GM12801 (cell line): ENCODE measurements at regions not wholly inside any gene's neighbourhood (a gene's known extent, or its start where the extent isn't known, plus 50 kb on each side); places are given as distances from the start of the nearest gene placed in this dataset.

Experiments used
- CTCF ChIP-seq: IDR thresholded peaks from one replicate; pipeline ENCODE4 v1.5.1; 2011; ENCODE audit warnings: control low read depth; ENCODE audit not compliant: insufficient read length; ENCODE audit errors: extremely low read depth

- TF ChIP-seq CTCF, result no peak
These were observed 501.7 kb upstream of the TENM3 start for GRCh38 chr4:181741513-181741912.

- no peak for TF ChIP-seq CTCF
These were observed 497.1 kb upstream of the TENM3 start for GRCh38 chr4:181745933-181746625.

GRCh38 chr4:181748581-181748980 lies 494.6 kb upstream of the TENM3 start:
- TF ChIP-seq CTCF, result no peak

GRCh38 chr4:181752516-181752915 lies 490.7 kb upstream of the TENM3 start:
- TF ChIP-seq CTCF, result no peak

GRCh38 chr4:181753207-181753606 lies 490.0 kb upstream of the TENM3 start:
- TF ChIP-seq CTCF, result no peak

GRCh38 chr4:181755846-181756245 lies 487.4 kb upstream of the TENM3 start:
- TF ChIP-seq CTCF, result no peak

- no peak for TF ChIP-seq CTCF
These were observed 486.6 kb upstream of the TENM3 start for GRCh38 chr4:181756451-181757095.
